HG03460 (cell line): ENCODE measurements at regions not wholly inside any gene's neighbourhood (a gene's known extent, or its start where the extent isn't known, plus 50 kb on each side); places are given as distances from the start of the nearest gene placed in this dataset.
"Not testable (repeated sequence)": the region's sequence is repeated elsewhere in the genome, so short reads cannot be mapped to it uniquely, and the experiment has no call there.

ENCODE experiments used
- ATAC-seq: cut with Tn5 transposase; IDR thresholded peaks from one replicate; pipeline ENCODE4 v1.9.1; 2021; ENCODE audit not compliant: unreplicated experiment

DNA sequence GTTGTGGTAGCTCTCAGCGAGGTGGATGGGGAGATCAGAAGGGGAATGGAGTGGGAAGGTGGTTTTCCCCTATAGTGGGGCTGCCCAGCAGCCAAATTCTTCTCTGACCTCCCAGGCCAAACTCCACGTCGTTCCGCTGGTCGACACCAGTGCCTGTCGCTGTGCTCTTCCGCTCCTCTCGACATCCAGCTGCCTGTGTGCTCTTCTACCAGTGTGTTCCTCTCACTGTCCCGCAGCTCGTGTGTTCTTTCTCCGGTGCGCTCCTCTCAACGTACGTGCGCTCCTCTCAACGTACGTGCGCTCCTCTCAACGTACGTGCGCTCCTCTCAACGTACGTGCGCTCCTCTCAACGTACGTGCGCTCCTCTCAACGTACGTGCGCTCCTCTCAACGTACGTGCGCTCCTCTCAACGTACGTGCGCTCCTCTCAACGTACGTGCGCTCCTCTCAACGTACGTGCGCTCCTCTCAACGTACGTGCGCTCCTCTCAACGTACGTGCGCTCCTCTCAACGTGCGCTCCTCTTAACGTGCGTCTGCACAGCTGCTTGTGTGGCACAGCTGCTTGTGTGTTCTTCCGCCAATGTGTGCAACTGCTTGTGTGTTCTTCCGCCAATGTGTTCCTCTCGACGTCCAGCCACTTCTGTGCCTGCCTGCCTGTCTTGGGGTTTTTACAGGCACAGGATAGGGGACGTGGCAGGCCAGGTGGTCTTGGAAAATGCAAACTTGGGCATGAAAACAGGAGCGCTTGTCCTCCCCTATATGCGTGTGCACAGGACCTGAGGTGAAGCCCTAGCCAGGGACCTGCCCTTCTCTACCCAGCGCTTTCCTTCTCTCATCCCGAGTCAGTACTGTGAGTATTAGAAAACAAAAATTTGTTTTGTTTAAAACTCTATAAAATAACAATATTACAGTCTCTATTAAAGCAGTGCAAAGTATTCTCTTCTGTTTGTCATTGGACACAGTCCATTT, 991.1 kb downstream of the GBE1 start:
- ATAC-seq: peak; percentile 38

DNA sequence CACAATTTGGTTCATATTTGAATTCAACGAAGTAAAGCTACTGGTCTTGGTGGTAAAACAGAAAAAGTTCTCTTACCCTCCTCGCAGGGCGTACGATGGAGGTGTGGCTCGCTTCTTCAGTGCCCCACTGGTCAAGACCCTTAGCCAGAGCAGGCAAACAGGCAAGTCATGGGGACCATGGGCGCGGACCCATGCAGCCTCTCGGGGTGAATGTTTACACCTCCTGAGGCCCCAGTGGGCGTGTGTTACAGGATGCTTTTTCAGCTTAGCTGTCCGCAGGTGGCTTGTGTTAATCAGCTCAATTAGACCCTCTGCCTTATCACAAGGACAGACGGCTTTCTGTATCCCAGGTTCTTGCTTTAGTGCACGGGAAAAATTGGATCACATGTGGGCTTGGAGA, 991.8 kb downstream of the GBE1 start:
- ATAC-seq: no peak

GRCh38 chr3:80767604-80768003, 993.8 kb downstream of the GBE1 start:
- no peak for ATAC-seq

DNA sequence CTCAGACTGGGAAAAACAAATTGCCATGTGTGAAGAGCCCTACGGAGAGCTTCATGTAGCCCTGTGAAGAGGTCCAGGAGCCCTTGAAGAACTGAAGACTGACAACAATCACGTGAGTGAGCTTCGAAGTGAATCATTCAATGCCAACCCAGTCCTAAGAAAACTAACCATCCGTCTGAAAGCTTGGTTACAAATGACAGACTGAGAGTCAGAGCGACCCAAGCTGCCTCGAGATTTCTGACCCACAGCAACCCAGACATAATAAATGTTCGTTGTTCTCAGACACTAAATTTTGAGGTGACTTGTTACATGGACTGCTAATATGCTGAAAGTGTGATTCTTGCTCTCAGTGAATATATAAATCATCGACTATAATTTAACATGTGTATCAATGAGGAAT, 987.2 kb upstream of the ROBO1 start:
- ATAC-seq: no peak

- ATAC-seq: no peak
Observed at GRCh38 chr3:80753021-80753420, 985.2 kb upstream of the ROBO1 start.

GRCh38 chr3:80750637-80751036, 982.8 kb upstream of the ROBO1 start:
- ATAC-seq: no peak

GRCh38 chr3:80734920-80735319, 967.1 kb upstream of the ROBO1 start:
- ATAC-seq: no peak

GRCh38 chr3:80734483-80734882, 966.7 kb upstream of the ROBO1 start:
- ATAC-seq: no peak

DNA sequence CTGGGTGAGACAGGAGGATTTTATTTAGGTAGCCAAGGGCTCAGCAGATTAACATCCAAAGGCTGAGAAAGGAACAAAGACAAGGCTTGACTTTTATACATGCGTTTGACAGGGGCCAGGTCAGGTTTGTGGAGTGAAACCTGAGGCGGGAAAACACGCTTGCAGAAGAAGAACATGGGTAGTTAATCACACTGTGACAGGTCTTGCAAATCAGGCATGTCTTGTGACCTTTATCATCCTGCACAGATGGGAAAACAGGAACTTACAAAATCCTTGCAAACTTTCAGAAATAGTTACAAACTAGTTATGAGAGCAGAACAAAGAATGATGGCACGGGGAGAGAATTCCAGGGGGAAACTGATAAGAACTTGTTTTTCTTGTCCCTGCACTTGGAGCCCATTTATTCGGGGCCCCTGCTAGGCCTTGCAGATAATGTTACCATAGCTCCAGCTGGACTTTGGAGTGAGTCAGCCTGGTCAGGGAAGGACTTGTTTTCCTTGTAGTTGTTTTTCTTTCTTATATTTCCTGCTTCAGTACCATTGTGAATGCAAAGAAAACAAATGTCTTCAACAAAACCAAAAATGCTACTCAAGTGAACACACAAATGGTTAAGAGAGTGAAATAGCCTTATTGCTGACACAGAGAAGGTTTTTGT, 965.9 kb upstream of the ROBO1 start:
- ATAC-seq: no peak

GRCh38 chr3:80727561-80727960, 959.8 kb upstream of the ROBO1 start:
- ATAC-seq: not testable (repeated sequence)

DNA sequence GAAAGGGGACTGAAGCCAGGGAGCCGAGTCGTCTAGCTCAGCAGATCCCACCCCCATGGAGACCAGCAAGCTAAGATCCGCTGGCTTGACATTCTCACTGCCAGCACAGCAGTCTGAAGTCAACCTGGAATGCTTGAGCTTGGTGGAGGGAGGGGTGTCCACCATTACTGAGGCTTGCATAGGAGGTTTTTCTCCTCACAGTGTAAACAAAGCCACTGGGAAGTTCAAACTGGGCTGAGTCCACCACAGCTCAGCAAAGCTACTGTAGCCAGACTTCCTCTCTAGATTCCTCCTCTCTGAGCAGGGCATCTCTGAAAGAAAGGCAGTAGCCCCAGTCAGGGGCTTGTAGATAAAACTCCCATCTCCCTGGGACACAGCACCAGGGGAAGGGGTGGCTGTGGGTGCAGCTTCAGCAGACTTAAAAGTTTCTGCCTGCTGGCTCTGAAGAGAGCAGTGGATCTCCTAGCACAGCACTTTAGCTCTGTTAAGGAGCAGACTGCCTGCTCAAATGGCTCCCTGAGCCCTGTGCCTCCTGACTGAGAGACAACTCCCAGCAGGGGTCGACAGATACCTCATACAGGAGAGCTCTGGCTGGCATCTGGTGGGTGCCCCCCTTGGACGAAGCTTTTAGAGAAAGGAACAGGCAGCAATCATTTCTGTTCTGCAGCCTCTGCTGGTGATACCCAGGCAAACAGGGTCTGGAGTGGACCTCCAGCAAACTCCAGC, 942.0 kb upstream of the ROBO1 start:
- not testable (repeated sequence) for ATAC-seq

DNA sequence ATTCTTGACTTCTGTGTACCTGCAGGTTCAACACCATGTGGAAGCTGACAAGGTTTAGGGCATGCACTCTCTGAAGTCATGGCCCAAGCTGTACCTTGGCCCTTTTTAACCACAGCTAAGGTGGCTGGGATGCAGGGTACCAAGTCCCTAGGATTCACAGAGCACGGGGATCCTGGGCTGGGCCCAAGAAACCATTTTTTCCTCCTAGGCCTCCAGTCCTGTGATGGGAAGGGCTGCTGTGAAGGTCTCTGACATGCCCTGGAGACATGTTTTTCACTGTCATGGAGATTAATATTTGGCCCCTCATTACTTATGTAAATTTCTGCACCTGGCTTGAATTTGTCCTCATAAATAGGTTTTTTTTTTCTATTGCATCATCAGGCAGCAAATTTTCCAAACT, 937.5 kb upstream of the ROBO1 start:
- no peak for ATAC-seq

GRCh38 chr3:80701349-80701748, 933.6 kb upstream of the ROBO1 start:
- ATAC-seq: no peak

DNA sequence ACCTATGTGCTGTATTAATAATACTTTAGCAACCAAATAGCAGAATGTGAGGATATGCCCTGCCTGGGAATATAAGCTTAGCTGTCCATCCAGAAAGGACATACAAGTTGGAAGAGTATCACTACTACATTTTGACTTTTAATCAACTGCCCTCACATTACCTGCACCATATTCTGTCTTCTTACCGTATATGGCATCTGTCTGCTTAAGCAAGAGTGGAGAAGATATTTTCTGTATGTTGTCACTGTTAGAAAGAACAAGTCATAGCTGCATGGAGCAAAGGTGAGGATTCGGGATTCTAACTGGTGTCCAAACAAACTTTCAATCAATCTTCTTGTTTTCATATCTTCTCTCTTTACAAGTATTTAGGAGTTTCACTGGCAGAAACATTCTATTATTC, 929.5 kb upstream of the ROBO1 start:
- no peak for ATAC-seq

DNA sequence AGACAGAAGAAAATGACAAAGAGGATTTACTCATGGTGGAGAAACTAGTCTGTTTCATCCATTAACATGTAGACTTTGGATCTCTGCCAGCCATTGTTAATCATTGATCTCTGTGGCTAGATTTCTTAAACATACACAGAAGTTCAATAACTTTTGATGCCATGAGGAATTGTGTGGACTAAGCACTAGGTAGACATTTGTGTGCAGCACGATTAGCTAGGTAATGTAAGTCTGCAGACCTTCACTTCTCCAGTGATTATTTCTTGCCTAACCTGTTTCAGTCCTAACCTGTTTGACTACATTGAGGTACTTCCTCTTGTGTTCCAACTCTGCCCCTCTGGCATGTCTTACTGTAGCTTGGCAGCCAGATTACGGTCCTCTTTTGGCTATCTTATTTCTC, 928.5 kb upstream of the ROBO1 start:
- ATAC-seq: no peak

DNA sequence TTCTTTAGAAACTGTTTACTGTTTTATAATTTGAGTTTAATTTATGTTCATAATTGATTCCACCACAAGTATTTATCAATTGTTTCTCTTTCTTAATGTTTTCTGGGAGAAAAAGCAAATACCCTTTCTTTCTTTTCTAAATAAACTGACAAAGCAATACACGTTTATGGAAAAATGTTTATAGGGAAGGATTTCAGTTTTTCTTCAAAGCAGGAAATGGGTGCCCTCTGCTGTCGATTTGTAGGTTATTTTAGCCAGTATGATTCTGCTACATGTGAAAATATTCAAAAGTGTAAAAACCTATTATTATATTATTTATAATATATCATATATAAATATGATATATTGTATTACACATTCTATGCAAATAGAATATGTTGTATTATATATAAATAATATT, 921.0 kb upstream of the ROBO1 start:
- no peak for ATAC-seq

DNA sequence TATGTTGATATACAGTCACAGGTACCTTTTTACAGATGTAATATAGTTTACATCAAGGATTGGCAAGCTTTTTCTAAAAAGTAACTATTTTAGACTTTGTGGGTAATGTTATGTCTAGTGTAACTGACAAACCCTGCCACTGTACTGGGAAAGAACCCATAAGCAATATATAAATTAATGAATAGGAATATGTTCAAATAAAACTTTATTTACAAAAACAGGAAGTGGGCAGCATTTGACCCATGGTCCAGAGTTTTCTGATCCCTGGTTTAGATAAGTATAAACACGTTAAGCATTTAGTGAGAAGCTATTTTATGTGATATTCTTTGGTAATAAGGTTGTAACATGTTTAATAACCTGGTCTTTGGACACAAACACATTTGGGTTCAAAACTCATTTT, 915.2 kb upstream of the ROBO1 start:
- ATAC-seq: no peak

DNA sequence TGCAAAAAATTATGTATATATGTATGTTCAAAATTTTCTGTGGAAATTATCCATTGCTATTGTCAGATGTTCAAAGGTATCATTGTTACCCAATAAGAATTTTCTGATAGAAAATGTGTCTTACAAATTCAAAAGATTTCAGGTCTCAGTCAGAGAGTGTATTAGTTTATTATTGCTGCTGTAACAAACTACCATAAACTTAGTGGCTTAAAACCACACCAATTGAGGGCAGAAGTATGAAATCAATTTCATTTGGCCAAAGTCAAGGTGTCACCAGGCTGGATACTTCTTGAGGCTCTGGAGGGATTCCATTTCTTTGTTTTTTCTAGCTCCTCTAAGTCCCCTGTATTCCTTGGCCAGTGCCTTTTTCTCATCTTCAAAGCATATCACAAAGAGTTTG, 914.4 kb upstream of the ROBO1 start:
- no peak for ATAC-seq

- no peak for ATAC-seq
Observed at GRCh38 chr3:80677796-80678195, 910.0 kb upstream of the ROBO1 start.

- ATAC-seq: no peak
Observed at GRCh38 chr3:80676866-80677265, 909.1 kb upstream of the ROBO1 start.

DNA sequence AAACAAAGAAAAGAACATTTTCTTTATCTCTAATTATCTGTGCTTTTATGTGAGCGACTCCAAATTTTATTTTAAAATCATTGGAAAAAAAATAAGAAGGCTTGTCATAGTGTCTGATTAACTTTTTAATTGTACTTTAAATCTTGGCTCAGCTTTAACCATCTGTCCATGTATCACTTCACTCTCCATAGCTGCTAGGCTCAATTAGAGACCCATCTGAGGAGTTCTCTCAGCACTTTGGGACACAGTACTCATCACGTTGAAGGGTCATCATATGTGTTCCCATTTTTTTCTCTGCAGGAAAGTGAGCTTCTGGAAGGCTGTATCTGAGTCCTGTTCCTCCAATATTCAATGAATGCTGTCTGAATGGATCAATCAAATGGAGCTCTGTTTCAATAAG, 908.5 kb upstream of the ROBO1 start:
- no peak for ATAC-seq

GRCh38 chr3:80675790-80676189, 908.0 kb upstream of the ROBO1 start:
- no peak for ATAC-seq
